Spleen (tissue), 7 donors: ENCODE measurements at regions not wholly inside any gene's neighbourhood (a gene's known extent, or its start where the extent isn't known, plus 50 kb on each side); places are given as distances from the start of the nearest gene placed in this dataset.
"Not testable (repeated sequence)": the region's sequence is repeated elsewhere in the genome, so short reads cannot be mapped to it uniquely, and the experiment has no call there.

Source experiments
- POLR2A ChIP-seq, 3 donors: fragments of 450-650 bp; IDR thresholded peaks; one replicate each; pipeline ENCODE4 v1.5.1; 2017; ENCODE audit warnings: antibody characterized with exemption in 3 of 3, mild to moderate bottlenecking in 1 of 3
- TF ChIP-seq, protein P1 (sequence below), 11 experiments: fragments of 200-600 bp in 7 of 11; fragments of 450-650 bp in 4 of 11; sonication (generic) in 4 of 11; IDR thresholded peaks in 8 of 11; conservative IDR thresholded peaks in 3 of 11; 1 replicate in 7 of 11; 2 replicates in 4 of 11; pipeline versions ENCODE4 v1.4.0 to v1.8.0; 2016 to 2021; ENCODE audit warnings: antibody characterized with exemption in 11 of 11, inconsistent platforms in 4 of 11, mild to moderate bottlenecking in 1 of 11
- donor health status: DM: no; HTN: no; CAD: no; lungs with moderate emphysema.
- donor health status: DM: no; HTN: no; CAD: no.
- donor health status: DM: no; HTN: no; CAD: no.

GRCh38 chr9:67611900-67612299, 246.8 kb upstream of the ANKRD20A1 start:
- TF ChIP-seq, protein P1, sequence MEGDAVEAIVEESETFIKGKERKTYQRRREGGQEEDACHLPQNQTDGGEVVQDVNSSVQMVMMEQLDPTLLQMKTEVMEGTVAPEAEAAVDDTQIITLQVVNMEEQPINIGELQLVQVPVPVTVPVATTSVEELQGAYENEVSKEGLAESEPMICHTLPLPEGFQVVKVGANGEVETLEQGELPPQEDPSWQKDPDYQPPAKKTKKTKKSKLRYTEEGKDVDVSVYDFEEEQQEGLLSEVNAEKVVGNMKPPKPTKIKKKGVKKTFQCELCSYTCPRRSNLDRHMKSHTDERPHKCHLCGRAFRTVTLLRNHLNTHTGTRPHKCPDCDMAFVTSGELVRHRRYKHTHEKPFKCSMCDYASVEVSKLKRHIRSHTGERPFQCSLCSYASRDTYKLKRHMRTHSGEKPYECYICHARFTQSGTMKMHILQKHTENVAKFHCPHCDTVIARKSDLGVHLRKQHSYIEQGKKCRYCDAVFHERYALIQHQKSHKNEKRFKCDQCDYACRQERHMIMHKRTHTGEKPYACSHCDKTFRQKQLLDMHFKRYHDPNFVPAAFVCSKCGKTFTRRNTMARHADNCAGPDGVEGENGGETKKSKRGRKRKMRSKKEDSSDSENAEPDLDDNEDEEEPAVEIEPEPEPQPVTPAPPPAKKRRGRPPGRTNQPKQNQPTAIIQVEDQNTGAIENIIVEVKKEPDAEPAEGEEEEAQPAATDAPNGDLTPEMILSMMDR (IDR thresholded peaks at IDR 0.05 in 8 of 11, conservative IDR thresholded peaks at IDR 0.05 in 3 of 11) = not testable (repeated sequence)
- TF ChIP-seq POLR2A (IDR thresholded peaks at IDR 0.05) = not testable (repeated sequence)
